PC-9 (cell line): ENCODE measurements at regions not wholly inside any gene's neighbourhood (a gene's known extent, or its start where the extent isn't known, plus 50 kb on each side); places are given as distances from the start of the nearest gene placed in this dataset.

ENCODE experiments used
- BruUV-seq: library from RNA; stranded (reverse); fragments of 400-500 nt; replicated peaks from 2 replicates; lab custom pipeline; 2021; lab: Mats Ljungman, UMichigan
- CTCF ChIA-PET: fragments of 300-600 bp; sonication (Branson Sonifier 250); formaldehyde crosslinking; loops from one replicate; lab custom pipeline; 2022; ENCODE audit warnings: antibody characterized with exemption; lab: Charles Lee
- POLR2A ChIA-PET: fragments of 300-600 bp; sonication (Branson Sonifier 250); formaldehyde crosslinking; loops from one replicate; lab custom pipeline; 2022; ENCODE audit warnings: antibody characterized with exemption; ENCODE audit not compliant: unreplicated experiment; lab: Charles Lee
- DNase-seq, 2 experiments: peaks; one replicate each; pipeline versions ENCODE4 v3.0.0 to v3.0.0-alpha.2; 2015 to 2022; ENCODE audit warnings: mixed read lengths in 1 of 2
- H2AFZ ChIP-seq: fragments of 200-600 bp; sonication (generic); 2 replicates; pipeline ENCODE4 v1.8.1; 2017; ENCODE audit warnings: antibody characterized with exemption
- H3F3A ChIP-seq: fragments of 200-600 bp; sonication (generic); 2 replicates; pipeline ENCODE4 v1.8.1; 2017; ENCODE audit warnings: antibody characterized with exemption, mild to moderate bottlenecking, low read depth; ENCODE audit not compliant: insufficient read depth
- H3K27ac ChIP-seq: fragments of 200-600 bp; sonication (generic); 2 replicates; pipeline ENCODE4 v1.6.1; 2016; ENCODE audit warnings: mixed run types
- H3K27me3 ChIP-seq: fragments of 200-600 bp; sonication (generic); 2 replicates; pipeline ENCODE4 v1.6.1; 2016; ENCODE audit warnings: low read depth, mixed run types; ENCODE audit not compliant: insufficient read depth
- H3K36me3 ChIP-seq: fragments of 200-600 bp; sonication (generic); 2 replicates; pipeline ENCODE4 v1.6.1; 2016; ENCODE audit warnings: low read depth, mixed run types
- H3K4me1 ChIP-seq: fragments of 200-600 bp; sonication (generic); replicated peaks from 2 replicates; pipeline ENCODE4 v1.6.1; 2016; ENCODE audit warnings: mixed run types; ENCODE audit not compliant: insufficient read depth
- H3K4me2 ChIP-seq: fragments of 200-600 bp; sonication (generic); 2 replicates; pipeline ENCODE4 v1.6.1; 2017; ENCODE audit warnings: mixed run types
- H3K4me3 ChIP-seq: fragments of 200-600 bp; sonication (generic); 2 replicates; pipeline ENCODE4 v1.6.1; 2016; ENCODE audit warnings: mixed run types
- H3K79me2 ChIP-seq: fragments of 200-600 bp; sonication (generic); 2 replicates; pipeline ENCODE4 v1.6.1; 2017; ENCODE audit warnings: low read depth, mixed run types
- H3K9me2 ChIP-seq: fragments of 200-600 bp; sonication (generic); 2 replicates; pipeline ENCODE4 v1.8.1; 2017; ENCODE audit warnings: mild to moderate bottlenecking; ENCODE audit not compliant: insufficient read depth
- H3K9me3 ChIP-seq: fragments of 200-600 bp; sonication (generic); 2 replicates; pipeline ENCODE4 v1.8.1; 2016; ENCODE audit warnings: low read depth; ENCODE audit not compliant: insufficient read depth
- H4K20me1 ChIP-seq: fragments of 200-600 bp; sonication (generic); 2 replicates; pipeline ENCODE4 v1.8.1; 2017; ENCODE audit not compliant: insufficient read depth
- EZH2 ChIP-seq: fragments of 200-600 bp; sonication (generic); IDR thresholded peaks from 2 replicates; pipeline ENCODE4 v1.8.0; 2017; ENCODE audit warnings: antibody characterized with exemption, low read depth
- intact Hi-C: fragments of 100-400 bp; cut with micrococcal nuclease; formaldehyde crosslinking; loops from one replicate; pipeline ENCODE4 v1.10.0; 2022; ENCODE audit not compliant: unreplicated experiment
- TF ChIP-seq, protein P1 (sequence below): fragments of 200-600 bp; sonication (generic); conservative IDR thresholded peaks from 2 replicates; pipeline ENCODE4 v1.6.1; 2017; ENCODE audit warnings: mixed run types, antibody characterized with exemption, mild to moderate bottlenecking, moderate library complexity

DNA sequence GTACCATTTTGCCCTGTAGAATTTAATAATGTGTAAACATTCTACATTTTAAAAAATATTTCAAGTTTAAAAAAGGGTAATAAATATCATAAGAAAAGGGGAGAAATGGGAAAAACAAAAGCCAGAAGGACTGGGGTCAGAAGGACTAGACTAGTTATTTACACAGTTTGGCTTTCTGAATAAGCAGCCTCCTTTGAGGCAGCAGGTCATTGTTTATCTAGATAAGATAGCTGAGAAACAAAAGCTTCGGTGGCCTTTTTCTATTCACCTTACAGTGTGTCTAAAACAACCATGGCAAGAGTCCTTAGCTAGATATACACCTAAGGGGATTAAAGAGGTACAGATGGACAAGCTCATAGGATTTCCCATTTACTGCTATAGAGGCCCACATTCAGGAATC is 396.5 kb upstream of the PMFBP1 start:
- Histone ChIP-seq H3K27ac (no peak overlapping the region), H3F3A (no peaks in the 10 kb centered on the region), H3K9me3 (no peaks in the 10 kb centered on the region), H3K4me1 (no peaks in the 10 kb centered on the region), H4K20me1 (no peaks in the 10 kb centered on the region), H3K4me2 (no peak overlapping the region), H3K27me3 (no peaks in the 10 kb centered on the region), H3K79me2 (no peaks in the 10 kb centered on the region), H3K4me3 (no peak overlapping the region), H3K36me3 (no peaks in the 10 kb centered on the region), H2AFZ (no peak overlapping the region), H3K9me2 (no peaks in the 10 kb centered on the region)
- TF ChIP-seq, protein P1, sequence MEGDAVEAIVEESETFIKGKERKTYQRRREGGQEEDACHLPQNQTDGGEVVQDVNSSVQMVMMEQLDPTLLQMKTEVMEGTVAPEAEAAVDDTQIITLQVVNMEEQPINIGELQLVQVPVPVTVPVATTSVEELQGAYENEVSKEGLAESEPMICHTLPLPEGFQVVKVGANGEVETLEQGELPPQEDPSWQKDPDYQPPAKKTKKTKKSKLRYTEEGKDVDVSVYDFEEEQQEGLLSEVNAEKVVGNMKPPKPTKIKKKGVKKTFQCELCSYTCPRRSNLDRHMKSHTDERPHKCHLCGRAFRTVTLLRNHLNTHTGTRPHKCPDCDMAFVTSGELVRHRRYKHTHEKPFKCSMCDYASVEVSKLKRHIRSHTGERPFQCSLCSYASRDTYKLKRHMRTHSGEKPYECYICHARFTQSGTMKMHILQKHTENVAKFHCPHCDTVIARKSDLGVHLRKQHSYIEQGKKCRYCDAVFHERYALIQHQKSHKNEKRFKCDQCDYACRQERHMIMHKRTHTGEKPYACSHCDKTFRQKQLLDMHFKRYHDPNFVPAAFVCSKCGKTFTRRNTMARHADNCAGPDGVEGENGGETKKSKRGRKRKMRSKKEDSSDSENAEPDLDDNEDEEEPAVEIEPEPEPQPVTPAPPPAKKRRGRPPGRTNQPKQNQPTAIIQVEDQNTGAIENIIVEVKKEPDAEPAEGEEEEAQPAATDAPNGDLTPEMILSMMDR, result no peak
- no peak for TF ChIP-seq EZH2
- intact Hi-C loops, result no loop called here
- BruUV-seq, result no TSS peak
- ChIA-PET CTCF (no interaction called here), POLR2A (no interaction called here)
- DNase-seq, result no peak

DNA sequence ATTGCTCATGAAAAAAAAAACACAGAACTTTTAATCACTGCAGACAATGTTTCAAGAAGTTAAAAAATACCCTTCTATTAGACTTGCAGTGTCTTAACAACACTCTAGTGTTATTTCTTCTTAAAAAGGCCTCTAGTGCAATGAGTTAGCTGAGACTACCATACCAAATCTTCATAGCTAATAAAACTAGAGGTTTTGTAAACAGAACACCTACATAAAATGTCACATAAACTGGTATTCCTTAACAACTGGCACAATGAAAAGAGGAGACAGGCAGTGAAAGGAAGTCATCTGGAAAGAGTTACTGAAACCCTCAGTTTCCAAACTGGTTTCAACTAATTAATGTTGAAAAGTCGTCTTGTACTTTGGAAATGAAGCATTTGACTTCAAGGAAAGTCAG is 394.2 kb upstream of the PMFBP1 start:
- Histone ChIP-seq H3K4me1 (no peaks in the 10 kb centered on the region), H3K79me2 (no peaks in the 10 kb centered on the region), H2AFZ (no peak overlapping the region), H3K4me2 (no peak overlapping the region), H3K36me3 (no peaks in the 10 kb centered on the region), H4K20me1 (no peaks in the 10 kb centered on the region), H3F3A (no peaks in the 10 kb centered on the region), H3K9me2 (no peaks in the 10 kb centered on the region), H3K9me3 (no peaks in the 10 kb centered on the region), H3K4me3 (no peak overlapping the region), H3K27me3 (no peaks in the 10 kb centered on the region), H3K27ac (no peak overlapping the region)
- intact Hi-C loops, result no loop called here
- ChIA-PET POLR2A (no interaction called here), CTCF (no interaction called here)
- no peak for TF ChIP-seq EZH2
- TF ChIP-seq, protein P1, result no peak
- BruUV-seq, result no TSS peak
- DNase-seq, result no peak

DNA sequence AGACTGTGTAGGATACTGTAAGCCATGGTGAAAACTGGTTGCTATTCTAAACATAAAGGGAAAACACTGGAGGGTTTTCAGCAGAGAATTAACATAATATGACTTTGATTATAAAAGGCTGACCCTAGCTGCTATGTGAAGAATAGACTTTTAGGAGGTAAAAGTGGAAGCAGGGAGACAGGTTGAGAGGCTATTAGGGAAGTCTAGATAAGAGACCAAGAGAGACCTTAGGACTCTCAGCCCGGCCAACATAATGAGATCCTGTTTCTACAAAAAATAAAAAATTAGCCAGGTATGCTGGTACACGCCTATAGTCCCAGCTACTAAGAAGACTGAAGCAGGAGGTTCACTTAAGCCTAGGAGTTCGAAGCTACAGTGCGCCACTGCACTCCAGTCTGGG is 393.2 kb upstream of the PMFBP1 start:
- POLR2A ChIA-PET, result no interaction called here
- H3K9me3 ChIP-seq, result no peaks in the 10 kb centered on the region
- H4K20me1 ChIP-seq, result no peaks in the 10 kb centered on the region
- no peaks in the 10 kb centered on the region for H3K4me1 ChIP-seq
- H3K36me3 ChIP-seq, result no peaks in the 10 kb centered on the region
- no peak overlapping the region for H3K4me2 ChIP-seq
- no peak for TF ChIP-seq EZH2
- TF ChIP-seq, protein P1, result no peak
- CTCF ChIA-PET, result no interaction called here
- H3F3A ChIP-seq, result no peaks in the 10 kb centered on the region
- BruUV-seq, result no TSS peak
- H3K27ac ChIP-seq, result no peak overlapping the region
- no peaks in the 10 kb centered on the region for H3K27me3 ChIP-seq
- no peak overlapping the region for H2AFZ ChIP-seq
- intact Hi-C loops, result no loop called here
- DNase-seq, result no peak
- no peak overlapping the region for H3K4me3 ChIP-seq
- H3K79me2 ChIP-seq, result no peaks in the 10 kb centered on the region
- H3K9me2 ChIP-seq, result no peaks in the 10 kb centered on the region
